HEK293 (cell line): ENCODE measurements at regions not wholly inside any gene's neighbourhood (a gene's known extent, or its start where the extent isn't known, plus 50 kb on each side); places are given as distances from the start of the nearest gene placed in this dataset.

ENCODE experiments used
- FEZF1 ChIP-seq: fragments of 450-650 bp; formaldehyde crosslinking; IDR thresholded peaks from 2 replicates; pipeline ENCODE4 v1.5.1; 2016; ENCODE audit warnings: missing biosample characterization, missing genetic modification characterization
- ZBTB21 ChIP-seq: fragments of 450-650 bp; formaldehyde crosslinking; IDR thresholded peaks from 2 replicates; pipeline ENCODE4 v1.5.1; 2017; ENCODE audit warnings: missing biosample characterization, missing genetic modification characterization
- ZBTB8A ChIP-seq: fragments of 450-650 bp; formaldehyde crosslinking; IDR thresholded peaks from 2 replicates; pipeline ENCODE4 v1.5.1; 2016; ENCODE audit warnings: missing biosample characterization, missing genetic modification characterization
- ZNF211 ChIP-seq: fragments of 450-650 bp; formaldehyde crosslinking; IDR thresholded peaks from 2 replicates; pipeline ENCODE4 v1.5.1; 2016; ENCODE audit warnings: low read depth, missing biosample characterization, missing genetic modification characterization
- ZNF24 ChIP-seq: fragments of 450-650 bp; formaldehyde crosslinking; IDR thresholded peaks from 2 replicates; pipeline ENCODE4 v1.5.1; 2016; ENCODE audit warnings: missing biosample characterization, missing genetic modification characterization
- ZSCAN23 ChIP-seq: fragments of 450-650 bp; formaldehyde crosslinking; IDR thresholded peaks from 2 replicates; pipeline ENCODE4 v1.5.1; 2016; ENCODE audit warnings: missing biosample characterization, missing genetic modification characterization
- TF ChIP-seq, protein P1 (sequence below): fragments of 450-650 bp; formaldehyde crosslinking; IDR thresholded peaks from 2 replicates; pipeline ENCODE4 v1.5.1; 2016; ENCODE audit warnings: missing biosample characterization, missing genetic modification characterization
- TF ChIP-seq, protein P2 (sequence below): fragments of 450-650 bp; formaldehyde crosslinking; IDR thresholded peaks from 2 replicates; pipeline ENCODE4 v1.5.1; 2016; ENCODE audit warnings: missing biosample characterization, missing genetic modification characterization
- TF ChIP-seq, protein P3 (sequence below): fragments of 450-650 bp; formaldehyde crosslinking; IDR thresholded peaks from 2 replicates; pipeline ENCODE4 v1.5.1; 2016; ENCODE audit warnings: missing biosample characterization, missing genetic modification characterization

DNA sequence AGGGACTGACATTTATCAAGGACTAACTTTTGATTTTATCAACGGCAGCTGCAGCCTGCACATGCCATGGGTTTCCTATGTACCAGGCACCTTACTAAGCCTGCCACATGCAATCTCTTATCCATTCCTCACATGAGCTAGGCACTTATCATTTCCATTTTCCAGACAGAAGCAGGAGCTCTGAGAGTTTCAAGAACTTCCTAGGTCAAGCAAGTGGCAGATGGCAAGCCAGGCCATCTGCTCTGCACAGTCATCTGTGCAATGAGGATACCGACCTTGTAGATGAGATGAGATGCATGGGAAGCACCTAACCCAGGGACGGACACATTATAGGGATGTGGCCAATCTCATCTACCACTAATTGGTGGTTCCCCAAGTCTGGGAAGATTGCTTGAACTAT lies 339.4 kb upstream of the USP24 start:
- TF ChIP-seq, protein P1, sequence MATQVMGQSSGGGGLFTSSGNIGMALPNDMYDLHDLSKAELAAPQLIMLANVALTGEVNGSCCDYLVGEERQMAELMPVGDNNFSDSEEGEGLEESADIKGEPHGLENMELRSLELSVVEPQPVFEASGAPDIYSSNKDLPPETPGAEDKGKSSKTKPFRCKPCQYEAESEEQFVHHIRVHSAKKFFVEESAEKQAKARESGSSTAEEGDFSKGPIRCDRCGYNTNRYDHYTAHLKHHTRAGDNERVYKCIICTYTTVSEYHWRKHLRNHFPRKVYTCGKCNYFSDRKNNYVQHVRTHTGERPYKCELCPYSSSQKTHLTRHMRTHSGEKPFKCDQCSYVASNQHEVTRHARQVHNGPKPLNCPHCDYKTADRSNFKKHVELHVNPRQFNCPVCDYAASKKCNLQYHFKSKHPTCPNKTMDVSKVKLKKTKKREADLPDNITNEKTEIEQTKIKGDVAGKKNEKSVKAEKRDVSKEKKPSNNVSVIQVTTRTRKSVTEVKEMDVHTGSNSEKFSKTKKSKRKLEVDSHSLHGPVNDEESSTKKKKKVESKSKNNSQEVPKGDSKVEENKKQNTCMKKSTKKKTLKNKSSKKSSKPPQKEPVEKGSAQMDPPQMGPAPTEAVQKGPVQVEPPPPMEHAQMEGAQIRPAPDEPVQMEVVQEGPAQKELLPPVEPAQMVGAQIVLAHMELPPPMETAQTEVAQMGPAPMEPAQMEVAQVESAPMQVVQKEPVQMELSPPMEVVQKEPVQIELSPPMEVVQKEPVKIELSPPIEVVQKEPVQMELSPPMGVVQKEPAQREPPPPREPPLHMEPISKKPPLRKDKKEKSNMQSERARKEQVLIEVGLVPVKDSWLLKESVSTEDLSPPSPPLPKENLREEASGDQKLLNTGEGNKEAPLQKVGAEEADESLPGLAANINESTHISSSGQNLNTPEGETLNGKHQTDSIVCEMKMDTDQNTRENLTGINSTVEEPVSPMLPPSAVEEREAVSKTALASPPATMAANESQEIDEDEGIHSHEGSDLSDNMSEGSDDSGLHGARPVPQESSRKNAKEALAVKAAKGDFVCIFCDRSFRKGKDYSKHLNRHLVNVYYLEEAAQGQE: no peak
- TF ChIP-seq ZNF24 (tag by site-specific recombination) (no peak), ZSCAN23 (no peak), ZNF211 (tag by site-specific recombination) (no peak), FEZF1 (no peak), ZBTB8A (tag by site-specific recombination) (no peak), ZBTB21 (no peak)
- TF ChIP-seq, protein P2, sequence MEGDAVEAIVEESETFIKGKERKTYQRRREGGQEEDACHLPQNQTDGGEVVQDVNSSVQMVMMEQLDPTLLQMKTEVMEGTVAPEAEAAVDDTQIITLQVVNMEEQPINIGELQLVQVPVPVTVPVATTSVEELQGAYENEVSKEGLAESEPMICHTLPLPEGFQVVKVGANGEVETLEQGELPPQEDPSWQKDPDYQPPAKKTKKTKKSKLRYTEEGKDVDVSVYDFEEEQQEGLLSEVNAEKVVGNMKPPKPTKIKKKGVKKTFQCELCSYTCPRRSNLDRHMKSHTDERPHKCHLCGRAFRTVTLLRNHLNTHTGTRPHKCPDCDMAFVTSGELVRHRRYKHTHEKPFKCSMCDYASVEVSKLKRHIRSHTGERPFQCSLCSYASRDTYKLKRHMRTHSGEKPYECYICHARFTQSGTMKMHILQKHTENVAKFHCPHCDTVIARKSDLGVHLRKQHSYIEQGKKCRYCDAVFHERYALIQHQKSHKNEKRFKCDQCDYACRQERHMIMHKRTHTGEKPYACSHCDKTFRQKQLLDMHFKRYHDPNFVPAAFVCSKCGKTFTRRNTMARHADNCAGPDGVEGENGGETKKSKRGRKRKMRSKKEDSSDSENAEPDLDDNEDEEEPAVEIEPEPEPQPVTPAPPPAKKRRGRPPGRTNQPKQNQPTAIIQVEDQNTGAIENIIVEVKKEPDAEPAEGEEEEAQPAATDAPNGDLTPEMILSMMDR (tag by site-specific recombination): no peak
- TF ChIP-seq, protein P3, sequence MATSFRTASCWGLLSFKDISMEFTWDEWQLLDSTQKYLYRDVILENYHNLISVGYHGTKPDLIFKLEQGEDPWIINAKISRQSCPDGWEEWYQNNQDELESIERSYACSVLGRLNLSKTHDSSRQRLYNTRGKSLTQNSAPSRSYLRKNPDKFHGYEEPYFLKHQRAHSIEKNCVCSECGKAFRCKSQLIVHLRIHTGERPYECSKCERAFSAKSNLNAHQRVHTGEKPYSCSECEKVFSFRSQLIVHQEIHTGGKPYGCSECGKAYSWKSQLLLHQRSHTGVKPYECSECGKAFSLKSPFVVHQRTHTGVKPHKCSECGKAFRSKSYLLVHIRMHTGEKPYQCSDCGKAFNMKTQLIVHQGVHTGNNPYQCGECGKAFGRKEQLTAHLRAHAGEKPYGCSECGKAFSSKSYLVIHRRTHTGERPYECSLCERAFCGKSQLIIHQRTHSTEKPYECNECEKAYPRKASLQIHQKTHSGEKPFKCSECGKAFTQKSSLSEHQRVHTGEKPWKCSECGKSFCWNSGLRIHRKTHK: no peak
